NOMO-1 treated with dmso at 0.1 percent for 144 hours (cell line): ENCODE measurements at regions not wholly inside any gene's neighbourhood (a gene's known extent, or its start where the extent isn't known, plus 50 kb on each side); places are given as distances from the start of the nearest gene placed in this dataset.

Source experiments
- DNase-seq: peaks from one replicate; lab custom pipeline; 2025; ENCODE audit not compliant: unreplicated experiment; lab: John Stamatoyannopoulos, UW

DNA sequence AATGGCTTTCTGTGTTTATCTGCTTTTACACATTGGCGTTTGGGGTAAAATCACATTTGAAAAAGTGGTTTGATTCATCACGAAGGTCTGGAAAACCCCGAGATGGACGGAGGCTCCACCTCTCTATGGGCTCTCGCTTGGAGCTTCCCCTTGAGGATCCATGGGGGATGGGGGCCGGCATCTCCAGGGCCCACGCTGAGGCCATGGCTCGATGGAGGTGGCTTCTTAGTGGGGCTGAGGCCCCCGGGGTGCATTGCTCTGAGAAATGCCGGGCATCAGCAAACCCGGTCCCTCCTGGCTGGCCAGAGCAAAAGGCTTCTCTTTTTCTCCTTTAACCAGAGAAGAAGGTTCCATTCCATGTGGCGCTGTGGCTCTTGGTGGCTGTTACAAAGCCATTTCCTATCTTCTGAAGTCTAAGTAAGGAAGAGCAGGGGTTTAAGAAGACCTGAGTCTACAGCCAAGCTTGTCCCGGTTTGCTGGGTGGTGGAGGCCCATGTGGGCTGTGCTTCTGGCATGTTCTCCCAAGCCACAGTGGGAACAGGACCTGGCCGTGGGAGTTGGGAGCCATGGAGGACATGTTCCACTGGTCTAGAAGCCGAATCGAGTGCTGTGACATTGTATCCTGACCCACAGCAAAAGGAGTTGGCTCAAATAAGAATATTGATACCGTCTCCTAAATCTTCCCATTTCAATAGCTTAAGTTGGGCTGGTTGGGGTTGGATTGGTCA is 243.5 kb upstream of the PITRM1 start:
- DNase-seq, result no peak

DNA sequence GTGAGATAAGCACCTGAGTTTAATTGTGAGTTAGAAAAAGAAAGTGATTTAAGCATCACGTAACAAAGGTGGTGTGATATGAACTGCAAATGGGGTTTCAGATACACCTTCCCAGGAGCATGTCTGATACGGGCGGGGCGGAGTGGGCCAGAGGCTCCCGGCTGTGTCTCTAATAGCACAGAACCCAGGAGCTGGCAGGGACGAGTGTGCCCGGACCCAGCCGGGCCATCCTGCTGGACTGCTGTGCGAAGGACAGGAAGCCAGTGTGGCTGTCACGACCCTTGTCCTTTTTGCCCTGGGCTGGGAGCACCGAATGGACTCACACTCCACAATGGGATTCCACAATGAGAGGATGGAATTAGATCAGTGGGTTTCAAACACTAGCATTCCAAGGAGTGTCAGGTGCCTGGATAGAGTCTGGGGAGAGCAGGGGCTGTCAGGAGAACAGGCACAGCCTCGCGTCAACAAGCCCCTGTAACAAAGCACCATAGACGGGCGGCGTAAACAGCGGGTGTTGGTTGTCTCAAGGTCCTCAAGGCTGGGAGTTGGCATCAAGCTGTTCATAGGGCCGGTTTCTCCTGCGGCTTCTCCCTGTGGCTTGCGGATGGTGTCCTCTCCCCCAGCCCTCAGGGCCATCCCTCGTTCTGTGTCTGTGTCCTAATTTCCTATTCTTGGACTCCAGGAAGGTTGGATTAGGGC is 242.6 kb upstream of the PITRM1 start:
- DNase-seq, result no peak

- no peak for DNase-seq
Observed at GRCh38 chr10:3414667-3415023, 242.1 kb upstream of the PITRM1 start.

- no peak for DNase-seq
Observed at GRCh38 chr10:3413937-3414666, 241.5 kb upstream of the PITRM1 start.

- DNase-seq, result no peak
Observed at GRCh38 chr10:3412646-3413045, 240.1 kb upstream of the PITRM1 start.

DNA sequence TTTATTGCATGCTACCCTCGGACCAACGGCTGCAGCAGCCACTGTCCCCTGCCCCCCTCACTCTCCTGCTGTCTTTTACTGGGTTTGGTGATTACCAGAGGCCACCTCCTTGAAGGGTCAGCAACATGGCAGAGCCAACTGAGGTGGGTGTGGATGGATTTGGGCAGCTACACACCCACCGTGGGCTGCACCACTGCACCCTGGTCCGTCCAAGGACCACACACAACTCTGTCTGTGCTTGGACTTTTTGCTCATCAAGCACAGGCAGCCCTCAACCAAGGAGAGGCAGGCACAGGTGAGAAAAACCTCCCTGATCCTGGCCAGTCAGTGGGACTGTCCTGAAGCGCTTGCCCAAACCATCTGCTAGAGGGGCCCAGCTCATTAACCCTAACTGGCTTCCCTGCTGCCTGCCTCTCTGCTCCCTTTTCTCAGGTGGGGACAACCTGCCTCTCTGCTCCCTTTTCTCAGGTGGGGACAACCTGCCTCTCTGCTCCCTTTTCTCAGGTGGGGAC is 239.5 kb upstream of the PITRM1 start:
- DNase-seq, result no peak

- DNase-seq, result no peak
Observed at GRCh38 chr10:3411044-3411443, 238.5 kb upstream of the PITRM1 start.

DNA sequence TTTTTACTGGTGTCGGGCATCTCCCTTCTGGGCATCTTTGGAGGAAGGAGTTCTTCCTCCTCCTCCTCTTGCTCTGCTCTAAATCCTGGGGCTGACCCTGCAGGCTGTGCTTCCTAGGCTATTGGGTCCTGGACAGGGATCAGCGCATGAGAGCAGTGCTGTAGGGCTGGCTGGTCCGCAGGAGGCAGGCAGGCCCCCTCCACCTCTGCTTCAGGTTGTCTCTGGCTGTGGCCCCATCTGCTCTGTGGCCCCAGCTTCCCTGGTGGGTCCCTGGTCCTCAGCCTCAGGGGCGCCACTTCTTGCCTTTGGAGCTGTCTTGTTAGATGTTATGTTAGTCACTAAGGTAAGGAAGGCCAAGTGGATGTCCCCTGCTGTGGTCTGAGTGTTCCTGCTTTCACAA is 237.3 kb upstream of the PITRM1 start:
- DNase-seq, result no peak

- no peak for DNase-seq
Observed at GRCh38 chr10:3408603-3409365, 236.2 kb upstream of the PITRM1 start.

DNA sequence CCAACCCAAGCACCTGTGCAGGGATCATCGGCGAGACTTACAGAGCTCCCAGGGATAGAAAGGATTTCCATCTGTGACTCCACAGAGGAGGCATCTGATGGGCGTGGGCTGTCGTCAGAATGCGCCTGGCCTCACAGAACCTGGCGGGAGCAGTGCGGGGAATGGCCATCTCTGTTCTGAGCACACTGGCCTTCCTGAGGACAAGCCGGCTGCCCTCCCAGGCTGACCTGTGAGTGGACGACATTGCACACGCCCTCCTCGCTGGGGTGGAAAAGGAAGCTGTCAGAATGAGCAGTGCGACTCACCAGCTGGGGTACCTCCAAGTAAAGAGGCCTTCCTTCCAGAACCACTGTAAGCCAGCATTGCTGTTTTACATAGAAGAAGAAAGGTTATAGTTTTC is 234.6 kb upstream of the PITRM1 start:
- no peak for DNase-seq

DNA sequence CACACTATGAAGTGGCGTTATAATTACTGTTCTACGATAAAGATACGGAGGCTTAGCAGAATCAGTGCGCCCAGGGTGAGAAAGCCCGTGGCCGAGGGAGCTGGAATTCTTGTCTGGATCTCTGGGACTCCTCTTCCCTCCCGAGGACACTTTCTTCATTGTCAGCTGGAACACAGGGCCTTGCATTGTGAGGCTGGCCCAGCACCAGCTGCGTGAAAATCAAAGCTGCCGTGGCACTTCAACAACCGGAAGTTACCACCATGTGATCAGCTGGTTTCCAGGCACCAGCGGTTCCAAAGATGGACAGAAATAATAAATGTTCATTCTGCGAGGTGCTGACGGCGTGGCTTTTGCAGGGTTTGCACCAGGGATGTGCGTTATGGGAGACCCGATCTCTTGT is 234.0 kb upstream of the PITRM1 start:
- no peak for DNase-seq

DNA sequence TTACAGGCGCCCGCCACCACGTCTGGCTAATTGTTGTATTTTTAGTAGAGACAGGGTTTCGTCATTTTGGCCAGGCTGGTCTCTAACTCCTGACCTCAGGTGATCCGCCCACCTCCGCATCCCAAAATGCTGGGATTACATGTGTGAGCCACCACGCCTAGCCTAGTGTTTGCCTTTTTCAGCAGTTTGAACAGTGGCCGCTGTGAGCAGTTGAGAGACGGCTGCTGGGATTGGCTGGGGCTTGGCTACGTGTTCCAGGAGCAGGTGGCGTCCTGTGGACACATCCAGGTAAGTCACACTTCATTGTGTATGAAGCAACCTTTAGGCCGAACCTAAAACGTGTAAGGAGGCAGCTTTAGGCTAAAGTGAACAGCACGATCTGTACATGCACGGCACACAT is 231.8 kb upstream of the PITRM1 start:
- no peak for DNase-seq

DNA sequence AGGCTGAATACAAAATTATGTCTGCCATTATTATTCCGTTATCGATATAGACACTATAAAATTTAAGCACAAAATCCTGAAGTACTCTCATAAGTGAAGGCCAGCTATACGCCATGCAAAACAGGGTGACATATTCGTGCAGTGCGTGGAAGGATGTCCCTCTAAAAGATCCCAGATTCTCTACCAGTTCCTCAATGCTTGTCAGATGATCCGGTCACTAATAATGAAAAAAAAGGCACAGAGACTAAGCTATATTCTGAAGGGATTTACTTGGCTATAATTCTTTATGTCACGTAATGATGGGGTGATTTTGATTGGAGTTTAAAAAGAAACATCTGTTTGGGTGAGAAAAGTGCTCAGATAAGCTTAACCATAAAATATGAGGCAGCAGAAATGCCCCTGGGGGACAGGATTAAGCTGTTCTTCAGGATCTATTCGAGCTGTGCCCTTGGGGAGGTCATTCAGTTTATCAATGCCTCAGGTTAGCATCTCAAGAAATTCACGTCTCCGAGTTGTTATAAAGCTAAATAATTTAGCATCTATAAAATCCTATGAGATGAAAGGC is 229.7 kb upstream of the PITRM1 start:
- DNase-seq, result no peak

GRCh38 chr10:3401491-3401938 is 228.9 kb upstream of the PITRM1 start:
- no peak for DNase-seq

DNA sequence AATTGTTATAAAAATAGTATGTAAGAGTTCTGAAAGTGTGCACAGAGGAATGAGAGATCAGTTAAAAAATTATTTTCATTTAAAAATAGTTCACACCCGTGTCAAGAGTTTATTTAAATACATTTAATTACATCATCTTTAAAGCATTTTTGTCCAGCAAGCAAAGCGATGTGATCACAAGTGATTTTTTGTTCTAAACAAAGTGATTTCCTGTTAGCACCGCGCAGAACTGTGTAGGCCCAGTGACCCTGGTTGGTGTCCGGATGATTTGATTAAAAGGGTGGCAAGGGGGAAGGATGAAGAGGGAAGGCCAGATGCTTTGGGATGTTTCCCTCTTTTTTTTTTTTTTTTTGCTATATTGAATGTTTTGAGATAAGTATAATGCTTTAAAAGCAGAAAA is 227.8 kb upstream of the PITRM1 start:
- DNase-seq, result no peak

GRCh38 chr10:3399756-3400155 is 227.2 kb upstream of the PITRM1 start:
- no peak for DNase-seq

DNA sequence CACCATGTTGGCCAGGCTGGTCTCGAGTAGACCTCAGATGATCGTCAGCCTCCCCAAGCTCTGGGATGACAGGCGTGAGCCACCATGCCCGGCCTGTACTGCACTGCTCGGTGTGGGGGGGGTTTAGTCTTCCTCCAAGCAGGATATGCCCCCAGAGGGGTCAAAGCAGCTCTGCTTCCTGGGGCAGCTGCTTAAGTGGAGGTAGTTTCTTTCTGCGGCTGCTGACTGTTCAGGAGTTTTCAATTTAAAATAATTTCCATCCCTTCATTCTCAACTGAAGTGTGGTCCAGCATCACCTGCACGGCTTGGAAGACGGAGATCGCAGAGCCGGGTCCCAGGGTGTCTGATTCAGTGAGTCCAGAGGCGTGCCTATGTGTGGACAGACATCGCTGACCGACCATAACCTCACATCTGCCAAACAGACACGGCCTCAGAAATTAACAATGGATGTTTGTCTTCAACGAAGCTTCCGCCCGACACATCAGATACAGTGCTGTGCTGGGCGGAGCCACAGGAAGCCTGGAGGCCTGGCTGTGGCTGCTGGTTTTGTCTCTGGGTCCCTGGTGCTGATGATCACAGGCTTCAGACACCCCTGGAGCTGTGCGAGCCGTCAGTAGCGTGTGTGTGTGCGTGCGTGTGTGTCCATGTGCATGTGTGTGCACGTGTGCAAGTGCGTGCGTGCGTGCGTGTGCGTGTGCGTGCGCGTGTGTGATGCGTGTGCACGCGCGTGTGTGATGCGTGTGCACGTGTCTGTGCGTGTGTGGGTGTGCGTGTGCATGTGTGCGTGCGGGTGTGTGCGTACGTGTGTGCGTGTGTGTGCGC is 226.5 kb upstream of the PITRM1 start:
- DNase-seq, result no peak

DNA sequence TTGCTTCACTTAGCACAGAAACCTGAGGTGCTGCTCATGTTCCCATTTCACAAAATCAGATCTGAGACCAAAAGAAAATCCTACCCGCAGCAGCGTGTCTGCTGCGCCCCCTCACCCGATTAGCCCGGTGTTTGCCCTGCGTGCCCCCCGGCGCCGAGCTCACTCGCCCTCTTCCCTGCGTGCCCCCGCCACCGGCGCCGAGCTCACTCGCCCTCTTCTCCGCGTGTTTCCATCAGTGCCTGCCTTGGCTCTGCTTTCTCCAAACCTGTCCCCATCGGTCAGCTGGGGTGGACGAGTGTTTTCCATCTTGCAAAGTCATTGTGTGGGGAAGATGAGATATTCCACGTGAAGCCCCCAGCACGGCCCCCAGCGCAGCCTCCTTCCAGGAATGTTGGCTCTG is 225.3 kb upstream of the PITRM1 start:
- DNase-seq, result no peak

DNA sequence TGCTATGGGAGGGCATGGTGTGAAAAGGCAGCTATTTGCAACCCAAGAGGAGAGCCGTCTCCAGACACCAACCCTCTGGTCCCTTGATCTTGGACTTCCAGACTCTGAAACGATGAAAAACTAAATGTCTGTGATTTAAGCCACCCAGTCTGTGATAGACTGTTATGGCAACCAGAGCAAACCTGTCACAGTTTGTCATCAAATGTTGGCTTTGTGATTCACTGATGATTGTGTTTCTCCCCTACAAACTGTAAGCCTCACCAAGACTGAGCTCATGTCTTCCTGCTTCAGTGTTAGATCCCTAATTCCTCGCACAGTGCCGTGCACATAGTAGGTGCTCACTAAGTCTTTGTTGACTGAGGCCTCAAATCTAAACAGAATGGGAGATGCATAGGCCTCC is 224.6 kb upstream of the PITRM1 start:
- no peak for DNase-seq

DNA sequence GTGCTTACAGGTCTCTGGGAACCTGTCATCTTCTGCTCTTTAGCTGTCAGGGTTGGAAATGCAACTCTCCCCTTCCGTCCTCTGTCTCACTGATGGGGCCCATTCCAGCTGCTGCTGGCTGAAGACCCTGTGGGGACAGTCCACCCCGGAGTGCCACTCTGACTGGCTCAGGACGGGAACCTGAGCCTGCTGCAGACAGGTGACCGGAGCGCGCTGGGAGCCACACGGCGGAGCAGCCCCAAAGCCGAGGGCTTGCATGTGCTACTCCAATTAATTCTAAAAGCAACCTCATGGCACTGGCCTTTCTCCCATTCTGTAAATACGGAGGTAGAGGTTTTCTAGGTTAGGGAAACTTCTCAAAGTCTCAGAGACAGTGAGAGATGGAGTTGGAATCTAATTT is 223.5 kb upstream of the PITRM1 start:
- no peak for DNase-seq
